ENCODE measurements at regions not wholly inside any gene's neighbourhood (a gene's known extent, or its start where the extent isn't known, plus 50 kb on each side); places are given as distances from the start of the nearest gene placed in this dataset.

GRCh38 chr3:107943786-107944523, 146.9 kb downstream of the CD47 start:
- POLR2A ChIA-PET: no interaction called here
- H3K4me1 Mint-ChIP-seq: peaks cover 11% of the 10 kb centered on the region
- H3K27me3 Mint-ChIP-seq: no peaks in the 10 kb centered on the region
- peaks cover 4% of the 10 kb centered on the region for H3K36me3 Mint-ChIP-seq
- H3K27ac Mint-ChIP-seq: no peak overlapping the region
- no peak overlapping the region for H3K4me3 Mint-ChIP-seq
- H3K9me3 Mint-ChIP-seq: peaks cover 6% of the 10 kb centered on the region
- ATAC-seq (ENCODE audit: low read depth) (no peak), DNase-seq (no peak)

- H3K4me3 Mint-ChIP-seq: no peak overlapping the region
- DNase-seq: no peak
- H3K36me3 Mint-ChIP-seq: peaks cover 4% of the 10 kb centered on the region
- no peak for ATAC-seq (ENCODE audit: low read depth)
- POLR2A ChIA-PET: no interaction called here
- H3K27ac Mint-ChIP-seq: no peak overlapping the region
- H3K4me1 Mint-ChIP-seq: peaks cover 11% of the 10 kb centered on the region
- H3K9me3 Mint-ChIP-seq: peaks cover 6% of the 10 kb centered on the region
- no peaks in the 10 kb centered on the region for H3K27me3 Mint-ChIP-seq
These were observed 147.7 kb downstream of the CD47 start for GRCh38 chr3:107942951-107943749.

- Mint-ChIP-seq H3K36me3 (peaks cover 2% of the 10 kb centered on the region), H3K9me3 (peaks cover 4% of the 10 kb centered on the region), H3K27me3 (no peaks in the 10 kb centered on the region), H3K4me3 (no peak overlapping the region), H3K4me1 (peaks cover 11% of the 10 kb centered on the region), H3K27ac (no peak overlapping the region)
- no peak for DNase-seq
- POLR2A ChIA-PET: no interaction called here
- ATAC-seq (ENCODE audit: low read depth): peak; percentile 82
These were observed 148.6 kb downstream of the CD47 start for GRCh38 chr3:107942244-107942643.

GRCh38 chr3:107939691-107940442, 151.0 kb downstream of the CD47 start:
- POLR2A ChIA-PET: no interaction called here
- Mint-ChIP-seq H3K27ac (no peak overlapping the region), H3K27me3 (no peaks in the 10 kb centered on the region), H3K36me3 (no peaks in the 10 kb centered on the region), H3K4me3 (no peak overlapping the region), H3K9me3 (no peaks in the 10 kb centered on the region), H3K4me1 (peaks cover 11% of the 10 kb centered on the region)
- no peak for ATAC-seq (ENCODE audit: low read depth)
- DNase-seq: no peak

DNA sequence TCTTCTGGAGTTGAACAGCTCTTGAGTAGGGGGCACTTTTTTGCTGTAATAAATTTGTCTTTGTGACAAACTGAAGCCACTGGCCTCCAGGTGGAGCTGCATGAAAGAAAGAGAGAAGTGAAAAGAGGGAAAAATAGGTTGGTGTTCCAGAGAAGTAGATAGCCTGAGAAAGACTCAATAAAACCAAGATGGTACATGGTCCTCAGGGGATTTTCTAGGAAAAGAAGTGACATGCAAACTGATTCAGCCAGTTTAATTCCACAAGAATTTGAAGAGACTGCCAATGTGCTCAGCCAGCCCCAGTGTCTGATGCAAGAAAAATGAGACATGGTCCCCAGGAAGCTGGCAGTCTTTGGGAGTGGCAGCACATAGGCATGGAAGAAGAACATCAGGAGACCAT, 152.7 kb downstream of the CD47 start:
- peaks cover 11% of the 10 kb centered on the region for H3K4me1 Mint-ChIP-seq
- H3K36me3 Mint-ChIP-seq: no peaks in the 10 kb centered on the region
- DNase-seq (no peak), ATAC-seq (ENCODE audit: low read depth) (no peak)
- no peak overlapping the region for H3K27ac Mint-ChIP-seq
- POLR2A ChIA-PET: no interaction called here
- H3K9me3 Mint-ChIP-seq: peaks cover 7% of the 10 kb centered on the region
- H3K27me3 Mint-ChIP-seq: no peaks in the 10 kb centered on the region
- H3K4me3 Mint-ChIP-seq: no peak overlapping the region

DNA sequence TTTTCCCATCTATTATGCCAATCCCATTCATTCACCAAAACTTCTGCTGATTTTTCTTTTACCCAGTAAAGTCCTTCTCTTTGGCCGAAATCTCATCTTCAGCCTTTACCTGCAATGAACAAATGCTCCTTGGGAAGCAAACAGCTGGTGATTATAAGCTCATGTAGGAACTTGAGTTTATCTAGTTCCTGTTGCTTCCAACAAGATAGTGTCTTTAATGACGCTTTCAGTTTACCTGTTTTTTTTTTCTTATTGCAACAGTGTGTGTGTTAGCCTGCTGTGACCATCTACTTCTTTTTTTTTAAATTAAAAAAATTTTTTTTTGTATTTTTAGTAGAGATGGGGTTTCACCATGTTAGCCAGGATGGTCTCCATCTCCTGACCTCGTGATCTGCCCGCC, 156.0 kb downstream of the CD47 start:
- ATAC-seq (ENCODE audit: low read depth): no peak
- H3K4me1 Mint-ChIP-seq: no peaks in the 10 kb centered on the region
- H3K27me3 Mint-ChIP-seq: no peaks in the 10 kb centered on the region
- no peak for DNase-seq
- POLR2A ChIA-PET: no interaction called here
- no peak overlapping the region for H3K4me3 Mint-ChIP-seq
- no peak overlapping the region for H3K27ac Mint-ChIP-seq
- H3K9me3 Mint-ChIP-seq: peaks cover 7% of the 10 kb centered on the region
- H3K36me3 Mint-ChIP-seq: peaks cover 1% of the 10 kb centered on the region

DNA sequence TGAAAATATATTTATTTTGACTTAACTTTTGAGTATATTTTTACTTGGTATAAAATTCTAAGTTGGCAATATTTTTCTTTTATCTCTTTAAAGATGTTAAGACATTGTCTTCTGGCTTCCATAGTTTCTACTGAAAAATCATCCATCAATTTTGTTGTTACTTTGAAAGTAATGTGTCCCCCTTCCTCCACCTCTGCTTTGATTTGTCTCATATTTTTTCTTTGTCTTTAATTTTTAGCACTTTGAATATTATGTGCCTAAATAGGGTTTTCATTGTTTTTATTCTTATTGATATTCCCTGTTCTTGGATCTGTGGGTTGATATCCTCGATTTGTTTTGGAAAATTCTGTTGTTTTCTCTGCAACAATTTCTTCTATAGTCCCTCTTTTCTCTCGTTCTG, 157.4 kb downstream of the CD47 start:
- Mint-ChIP-seq H3K4me3 (no peak overlapping the region), H3K27me3 (peaks cover under 1% of the 10 kb centered on the region), H3K27ac (no peak overlapping the region), H3K4me1 (no peaks in the 10 kb centered on the region), H3K9me3 (peaks cover 7% of the 10 kb centered on the region), H3K36me3 (peaks cover 1% of the 10 kb centered on the region)
- ATAC-seq (ENCODE audit: low read depth) (no peak), DNase-seq (no peak)
- POLR2A ChIA-PET: no interaction called here

DNA sequence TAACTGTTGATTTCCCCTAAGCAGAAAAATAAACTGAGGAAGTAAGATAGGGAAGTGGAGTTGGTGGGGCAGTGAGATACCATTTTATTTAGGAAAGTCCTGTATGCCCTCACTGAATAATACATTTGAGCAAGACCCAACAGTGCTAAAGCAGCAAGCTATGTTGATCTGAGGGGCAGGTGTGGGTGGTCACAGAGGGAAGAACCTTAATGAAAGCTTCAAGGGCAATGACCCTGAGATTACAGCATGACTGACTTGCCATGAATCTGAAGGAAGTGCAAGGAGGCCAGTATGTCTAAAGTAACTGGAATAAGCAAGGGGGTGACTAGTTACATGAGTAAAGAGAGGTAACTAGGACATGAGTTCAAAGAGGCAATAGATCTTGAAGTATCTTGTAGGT, 159.5 kb downstream of the CD47 start:
- DNase-seq (no peak), ATAC-seq (ENCODE audit: low read depth) (no peak)
- H3K27ac Mint-ChIP-seq: no peak overlapping the region
- POLR2A ChIA-PET: no interaction called here
- peaks cover 8% of the 10 kb centered on the region for H3K27me3 Mint-ChIP-seq
- H3K4me3 Mint-ChIP-seq: no peak overlapping the region
- H3K36me3 Mint-ChIP-seq: peaks cover 1% of the 10 kb centered on the region
- H3K4me1 Mint-ChIP-seq: peaks cover 8% of the 10 kb centered on the region
- H3K9me3 Mint-ChIP-seq: peaks cover 7% of the 10 kb centered on the region

GRCh38 chr3:107929088-107929487, 161.7 kb downstream of the CD47 start:
- peaks cover 1% of the 10 kb centered on the region for H3K36me3 Mint-ChIP-seq
- POLR2A ChIA-PET: no interaction called here
- ATAC-seq (ENCODE audit: low read depth): no peak
- H3K4me1 Mint-ChIP-seq: peaks cover 8% of the 10 kb centered on the region
- H3K27me3 Mint-ChIP-seq: peaks cover 8% of the 10 kb centered on the region
- H3K27ac Mint-ChIP-seq: no peak overlapping the region
- no peak for DNase-seq
- peaks cover 5% of the 10 kb centered on the region for H3K9me3 Mint-ChIP-seq
- no peak overlapping the region for H3K4me3 Mint-ChIP-seq

- Mint-ChIP-seq H3K9me3 (no peaks in the 10 kb centered on the region), H3K27ac (peak overlapping the region; percentile 73), H3K4me1 (peaks cover 8% of the 10 kb centered on the region), H3K36me3 (peaks cover 1% of the 10 kb centered on the region), H3K4me3 (peak overlapping the region; percentile 87), H3K27me3 (peaks cover 8% of the 10 kb centered on the region)
- no peak for DNase-seq
- POLR2A ChIA-PET: interaction anchor here (1.0 to 1.9 kb wide), 3 partner anchors 47 to 53 kb away, joined by 3 to 4 read pairs (median 4); no protein-coding TSS in a partner anchor
- peak; percentile 29 for ATAC-seq (ENCODE audit: low read depth)
These were observed 162.8 kb downstream of the CD47 start for GRCh38 chr3:107928084-107928445.

- peaks cover 8% of the 10 kb centered on the region for H3K4me1 Mint-ChIP-seq
- ATAC-seq (ENCODE audit: low read depth) (peak; percentile 96), DNase-seq (peak; percentile 79)
- POLR2A ChIA-PET: interaction anchor here (1.0 to 1.9 kb wide), 3 partner anchors 48 to 53 kb away, joined by 3 to 4 read pairs (median 4); no protein-coding TSS in a partner anchor
- peak overlapping the region; percentile 87 for H3K4me3 Mint-ChIP-seq
- H3K27me3 Mint-ChIP-seq: peaks cover 8% of the 10 kb centered on the region
- no peaks in the 10 kb centered on the region for H3K9me3 Mint-ChIP-seq
- peak overlapping the region; percentile 73 for H3K27ac Mint-ChIP-seq
- H3K36me3 Mint-ChIP-seq: no peaks in the 10 kb centered on the region
These were observed 163.3 kb downstream of the CD47 start for GRCh38 chr3:107927361-107928083.

GRCh38 chr3:107925851-107926250, 165.0 kb downstream of the CD47 start:
- no peaks in the 10 kb centered on the region for H3K9me3 Mint-ChIP-seq
- H3K27ac Mint-ChIP-seq: no peak overlapping the region
- H3K4me1 Mint-ChIP-seq: peaks cover 8% of the 10 kb centered on the region
- POLR2A ChIA-PET: no interaction called here
- DNase-seq (no peak), ATAC-seq (ENCODE audit: low read depth) (no peak)
- no peak overlapping the region for H3K4me3 Mint-ChIP-seq
- H3K36me3 Mint-ChIP-seq: no peaks in the 10 kb centered on the region
- H3K27me3 Mint-ChIP-seq: peaks cover 11% of the 10 kb centered on the region

DNA sequence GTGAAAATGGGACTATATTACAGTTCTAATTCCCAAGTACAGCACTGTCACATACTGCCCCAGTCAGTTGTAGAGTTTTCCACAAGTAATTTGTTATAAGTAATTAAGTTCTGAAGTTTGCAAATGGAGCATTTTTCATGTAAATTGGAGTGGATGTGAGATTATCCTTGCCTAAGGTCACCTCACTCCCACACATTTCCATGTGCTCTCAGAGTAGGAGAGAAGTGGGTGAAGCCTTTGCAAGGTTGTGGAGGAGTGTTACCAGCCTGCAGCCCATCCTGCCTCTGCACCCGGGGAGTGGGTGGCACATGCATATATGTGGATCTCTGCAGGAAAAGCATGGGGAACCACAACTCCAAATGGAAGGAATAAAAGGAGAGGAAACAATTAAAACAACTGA, 169.8 kb downstream of the CD47 start:
- DNase-seq: no peak
- H3K4me3 Mint-ChIP-seq: no peak overlapping the region
- H3K9me3 Mint-ChIP-seq: no peaks in the 10 kb centered on the region
- no peaks in the 10 kb centered on the region for H3K4me1 Mint-ChIP-seq
- ATAC-seq (ENCODE audit: low read depth): no peak
- no peak overlapping the region for H3K27ac Mint-ChIP-seq
- POLR2A ChIA-PET: no interaction called here
- peaks cover 17% of the 10 kb centered on the region for H3K27me3 Mint-ChIP-seq
- no peaks in the 10 kb centered on the region for H3K36me3 Mint-ChIP-seq

Measured in activated naive CD8-positive, alpha-beta T cell treated with anti-CD3 and anti-CD28 coated beads, Interleukin-2, amount 10 ng/mL, durations not matched to agents 7 days and 5 days (primary cell).